A549 (cell line): ENCODE measurements at regions not wholly inside any gene's neighbourhood (a gene's known extent, or its start where the extent isn't known, plus 50 kb on each side); places are given as distances from the start of the nearest gene placed in this dataset.
"Not testable (repeated sequence)": the region's sequence is repeated elsewhere in the genome, so short reads cannot be mapped to it uniquely, and the experiment has no call there.

ENCODE experiments used
- ATAC-seq, 2 experiments: fragments of 200-7000 bp in 1 of 2; fragments of >200 bp in 1 of 2; cut with Nextera tagmentation in 1 of 2; cut with Tn5 transposase in 1 of 2; 3 replicates each; pipeline versions ENCODE4 v1.8.0 to v1.9.1; 2018 to 2020; ENCODE audit warnings: mild to moderate bottlenecking in 1 of 2, moderate library complexity in 1 of 2
- CTCF ChIA-PET: fragments of 300-600 bp; sonication (Branson Sonifier 250); formaldehyde crosslinking; extraction: SDS; loops from one replicate; lab custom pipeline; 2021; ENCODE audit warnings: antibody characterized with exemption, inconsistent platforms; lab: Yijun Ruan, JAX
- POLR2A ChIA-PET: fragments of 350-600 bp; formaldehyde crosslinking; extraction: SDS; loops from one replicate; lab custom pipeline; 2021; ENCODE audit warnings: antibody characterized with exemption, inconsistent platforms; lab: Yijun Ruan, JAX
- DNase-seq, 2 experiments: peaks; one replicate each; pipeline versions ENCODE4 v3.0.0 to v3.0.0-alpha.2; 2011 to 2016; ENCODE audit warnings: low read depth in 1 of 2, low spot score in 1 of 2
- FAIRE-seq: peaks from 2 replicates; lab custom pipeline; 2011; peaks lifted over from hg19 to GRCh38; lab: Jason Lieb, UNC
- H3K27ac ChIP-seq, 2 experiments: fragments of >200 bp; sonication (Bioruptor Twin); formaldehyde crosslinking; 3 replicates each; pipeline ENCODE4 v1.5.1; 2016 to 2017
- H3K4me1 ChIP-seq: fragments of >200 bp; sonication (Bioruptor Twin); formaldehyde crosslinking; 3 replicates; pipeline ENCODE4 v1.6.1; 2016
- H3K4me2 ChIP-seq: fragments of >200 bp; sonication (Bioruptor Twin); formaldehyde crosslinking; 3 replicates; pipeline ENCODE4 v1.6.1; 2016
- H3K4me3 ChIP-seq: fragments of >200 bp; sonication (Bioruptor Twin); formaldehyde crosslinking; 3 replicates; pipeline ENCODE4 v1.5.1; 2016
- H3K9me3 ChIP-seq: fragments of >200 bp; sonication (Bioruptor Twin); formaldehyde crosslinking; 3 replicates; pipeline ENCODE4 v1.6.1; 2016
- CBX8 ChIP-seq: fragments of 200-600 bp; sonication (generic); IDR thresholded peaks from 2 replicates; pipeline ENCODE4 v1.6.1; 2016
- CHD4 ChIP-seq: fragments of 200-600 bp; sonication (generic); IDR thresholded peaks from 2 replicates; pipeline ENCODE4 v1.6.1; 2016; ENCODE audit warnings: antibody characterized with exemption, mild to moderate bottlenecking, borderline replicate concordance
- EHMT2 ChIP-seq: fragments of 200-600 bp; sonication (generic); IDR thresholded peaks from 2 replicates; pipeline ENCODE4 v1.6.1; 2016; ENCODE audit warnings: antibody characterized with exemption, low read depth, mild to moderate bottlenecking, moderate library complexity
- GATA3 ChIP-seq: IDR thresholded peaks from 2 replicates; pipeline ENCODE4 v1.6.1; 2012; ENCODE audit warnings: borderline replicate concordance
- HOXB5 ChIP-seq: fragments of 250-450 bp; sonication (Bioruptor Pico); IDR thresholded peaks from 2 replicates; pipeline ENCODE4 v1.5.0; 2020; ENCODE audit warnings: mild to moderate bottlenecking, moderate library complexity
- JUNB ChIP-seq: fragments of >200 bp; sonication (Bioruptor Twin); formaldehyde crosslinking; IDR thresholded peaks from 2 replicates; pipeline ENCODE4 v1.6.1; 2016
- KDM1A ChIP-seq: fragments of 200-600 bp; sonication (generic); IDR thresholded peaks from 2 replicates; pipeline ENCODE4 v1.6.1; 2016; ENCODE audit warnings: low read depth, mild to moderate bottlenecking
- MAZ ChIP-seq: fragments of 150-350 bp; IDR thresholded peaks from 2 replicates; pipeline ENCODE4 v1.6.1; 2014; ENCODE audit warnings: antibody characterized with exemption, low read depth, low read length, borderline replicate concordance
- MYC ChIP-seq: IDR thresholded peaks from 2 replicates; pipeline ENCODE4 v1.6.1; 2012; ENCODE audit warnings: mild to moderate bottlenecking, inconsistent platforms, low read length, improper control_type of control experiment, borderline replicate concordance
- NFE2L2 ChIP-seq: fragments of 150-350 bp; conservative IDR thresholded peaks from 2 replicates; pipeline ENCODE4 v1.6.1; 2014; ENCODE audit warnings: low read length
- NPAS2 ChIP-seq: fragments of 250-450 bp; sonication (Bioruptor Pico); IDR thresholded peaks from 2 replicates; pipeline ENCODE4 v1.8.0; 2022; ENCODE audit warnings: mild to moderate bottlenecking, moderate library complexity, borderline replicate concordance
- PHF8 ChIP-seq: fragments of 200-600 bp; sonication (generic); IDR thresholded peaks from 2 replicates; pipeline ENCODE4 v1.6.1; 2016; ENCODE audit warnings: low read depth, mild to moderate bottlenecking, antibody characterized with exemption, moderate library complexity, borderline replicate concordance
- RAD21 ChIP-seq, 2 experiments: fragments of >200 bp in 1 of 2; sonication (Bioruptor Twin) in 1 of 2; formaldehyde crosslinking in 1 of 2; IDR thresholded peaks in 1 of 2; conservative IDR thresholded peaks in 1 of 2; 2 replicates in 1 of 2; 3 replicates in 1 of 2; pipeline ENCODE4 v1.6.1; 2012 to 2018; ENCODE audit warnings: inconsistent platforms in 1 of 2
- RCOR1 ChIP-seq: fragments of 150-350 bp; IDR thresholded peaks from 2 replicates; pipeline ENCODE4 v1.6.1; 2014; ENCODE audit warnings: antibody characterized with exemption, low read length, low read depth
- ZC3H11A ChIP-seq: fragments of 450-650 bp; IDR thresholded peaks from 2 replicates; pipeline ENCODE4 v1.6.1; 2014; ENCODE audit warnings: antibody characterized with exemption, mild to moderate bottlenecking
- ZNF302 ChIP-seq: fragments of 250-450 bp; sonication (Bioruptor Pico); IDR thresholded peaks from 2 replicates; pipeline ENCODE4 v1.9.0; 2021; ENCODE audit warnings: inconsistent platforms, mild to moderate bottlenecking, moderate library complexity
- WGBS: methylation state at CpG from one replicate; pipeline ENCODE4 v1.1.6; 2017; ENCODE audit errors: missing lambda C conversion rate; 5-methylcytosine and 5-hydroxymethylcytosine counted together
- TF ChIP-seq, protein P1 (sequence below): fragments of 450-650 bp; IDR thresholded peaks from 2 replicates; pipeline ENCODE4 v1.6.1; 2014; ENCODE audit warnings: antibody characterized with exemption
- TF ChIP-seq, protein P2 (sequence below): fragments of 250-450 bp; sonication (Bioruptor Pico); IDR thresholded peaks from 2 replicates; pipeline ENCODE4 v1.5.0; 2020; ENCODE audit warnings: low read depth, mild to moderate bottlenecking, moderate library complexity
- TF ChIP-seq, protein P3 (sequence below): fragments of >200 bp; sonication (Bioruptor Twin); formaldehyde crosslinking; IDR thresholded peaks from 3 replicates; pipeline ENCODE4 v1.5.1; 2016
- TF ChIP-seq, protein P4 (sequence below): fragments of >200 bp; sonication (Bioruptor Twin); formaldehyde crosslinking; IDR thresholded peaks from 3 replicates; pipeline ENCODE4 v1.6.1; 2016

DNA sequence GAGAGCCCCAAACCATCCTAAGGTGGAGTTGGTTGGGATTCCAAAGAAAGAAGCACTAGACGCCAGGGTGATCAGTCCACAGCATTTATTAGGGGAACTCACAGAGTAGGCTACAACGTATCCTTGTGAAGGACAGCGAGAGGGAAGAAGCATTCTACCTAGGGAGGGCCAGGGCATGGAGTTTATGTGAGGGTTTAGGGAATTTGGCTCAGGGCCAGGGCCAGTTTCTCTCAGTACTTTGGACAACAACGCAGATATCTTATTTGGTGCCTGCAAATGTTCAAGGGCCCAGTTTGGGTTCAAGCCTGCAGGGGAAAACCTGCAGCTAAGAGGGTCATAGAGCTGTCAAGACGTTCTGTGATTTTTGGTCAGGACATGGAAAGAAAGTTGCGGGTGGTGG, 73.9 kb upstream of the GJB6 start (continued):
- TF ChIP-seq, protein P1, sequence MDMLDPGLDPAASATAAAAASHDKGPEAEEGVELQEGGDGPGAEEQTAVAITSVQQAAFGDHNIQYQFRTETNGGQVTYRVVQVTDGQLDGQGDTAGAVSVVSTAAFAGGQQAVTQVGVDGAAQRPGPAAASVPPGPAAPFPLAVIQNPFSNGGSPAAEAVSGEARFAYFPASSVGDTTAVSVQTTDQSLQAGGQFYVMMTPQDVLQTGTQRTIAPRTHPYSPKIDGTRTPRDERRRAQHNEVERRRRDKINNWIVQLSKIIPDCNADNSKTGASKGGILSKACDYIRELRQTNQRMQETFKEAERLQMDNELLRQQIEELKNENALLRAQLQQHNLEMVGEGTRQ: no peak
- no peak for TF ChIP-seq ZNF302 (CRISPR knock-in tag)

DNA sequence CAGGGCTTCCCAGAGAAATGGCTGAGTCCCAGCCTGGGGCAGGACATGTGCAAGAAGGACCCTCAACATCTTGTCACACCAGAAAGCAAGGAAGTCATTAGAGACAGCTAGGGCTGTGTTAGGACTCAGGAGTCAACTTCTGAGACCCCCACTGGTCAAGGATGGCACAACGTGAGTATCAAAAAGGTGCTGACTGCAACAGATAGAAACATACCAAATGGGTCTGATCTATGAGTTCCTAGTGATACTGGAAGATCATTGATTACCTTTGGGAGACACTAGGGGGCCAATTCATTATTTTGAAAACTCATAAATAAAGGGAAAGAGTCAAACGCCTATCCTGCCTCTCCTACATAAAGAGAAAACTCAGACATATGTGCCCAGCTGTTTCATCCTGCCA, 73.5 kb upstream of the GJB6 start:
- POLR2A ChIA-PET: no interaction called here
- DNase-seq: no peak
- H3K27ac ChIP-seq: no peak overlapping the region
- TF ChIP-seq NPAS2 (CRISPR knock-in tag) (no peak), PHF8 (no peak), ZC3H11A (no peak), RCOR1 (no peak), MYC (no peak), EHMT2 (no peak), CBX8 (no peak), JUNB (no peak), GATA3 (no peak), CHD4 (no peak), NFE2L2 (no peak)
- TF ChIP-seq, protein P2, sequence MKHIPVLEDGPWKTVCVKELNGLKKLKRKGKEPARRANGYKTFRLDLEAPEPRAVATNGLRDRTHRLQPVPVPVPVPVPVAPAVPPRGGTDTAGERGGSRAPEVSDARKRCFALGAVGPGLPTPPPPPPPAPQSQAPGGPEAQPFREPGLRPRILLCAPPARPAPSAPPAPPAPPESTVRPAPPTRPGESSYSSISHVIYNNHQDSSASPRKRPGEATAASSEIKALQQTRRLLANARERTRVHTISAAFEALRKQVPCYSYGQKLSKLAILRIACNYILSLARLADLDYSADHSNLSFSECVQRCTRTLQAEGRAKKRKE: no peak
- TF ChIP-seq, protein P3, sequence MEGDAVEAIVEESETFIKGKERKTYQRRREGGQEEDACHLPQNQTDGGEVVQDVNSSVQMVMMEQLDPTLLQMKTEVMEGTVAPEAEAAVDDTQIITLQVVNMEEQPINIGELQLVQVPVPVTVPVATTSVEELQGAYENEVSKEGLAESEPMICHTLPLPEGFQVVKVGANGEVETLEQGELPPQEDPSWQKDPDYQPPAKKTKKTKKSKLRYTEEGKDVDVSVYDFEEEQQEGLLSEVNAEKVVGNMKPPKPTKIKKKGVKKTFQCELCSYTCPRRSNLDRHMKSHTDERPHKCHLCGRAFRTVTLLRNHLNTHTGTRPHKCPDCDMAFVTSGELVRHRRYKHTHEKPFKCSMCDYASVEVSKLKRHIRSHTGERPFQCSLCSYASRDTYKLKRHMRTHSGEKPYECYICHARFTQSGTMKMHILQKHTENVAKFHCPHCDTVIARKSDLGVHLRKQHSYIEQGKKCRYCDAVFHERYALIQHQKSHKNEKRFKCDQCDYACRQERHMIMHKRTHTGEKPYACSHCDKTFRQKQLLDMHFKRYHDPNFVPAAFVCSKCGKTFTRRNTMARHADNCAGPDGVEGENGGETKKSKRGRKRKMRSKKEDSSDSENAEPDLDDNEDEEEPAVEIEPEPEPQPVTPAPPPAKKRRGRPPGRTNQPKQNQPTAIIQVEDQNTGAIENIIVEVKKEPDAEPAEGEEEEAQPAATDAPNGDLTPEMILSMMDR: no peak
- TF ChIP-seq, all 56 proteins: peak for 0
- Histone ChIP-seq H3K4me1 (no peaks in the 10 kb centered on the region), H3K4me2 (no peak overlapping the region), H3K9me3 (peaks cover 10% of the 10 kb centered on the region; the same call in 2 of the 3 replicates), H3K4me3 (no peak overlapping the region)
- FAIRE-seq (no peak), ATAC-seq (no peak)
- WGBS: 6% methylated on average over 2 of the region's 2 CpGs
- CTCF ChIA-PET: no interaction called here

DNA sequence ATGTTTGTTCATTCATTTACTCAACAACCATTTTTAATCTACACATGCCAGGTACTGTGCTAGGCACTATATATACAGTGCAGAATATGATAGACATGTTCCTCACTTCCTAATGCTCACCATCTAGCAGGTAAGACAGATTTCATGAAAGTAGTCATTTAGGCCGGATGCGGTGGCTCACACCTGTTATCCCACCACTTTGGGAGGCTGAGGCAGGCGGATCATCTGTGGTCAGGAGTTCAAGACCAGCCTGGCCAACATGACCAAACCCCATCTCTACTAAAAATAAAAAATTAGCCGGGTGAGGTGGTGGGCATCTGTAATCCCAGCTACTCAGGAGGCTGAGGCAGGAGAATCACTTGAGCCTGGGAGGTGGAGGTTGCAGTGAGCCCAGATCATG, 71.9 kb upstream of the GJB6 start:
- CTCF ChIA-PET, H3K4me1 ChIP-seq, POLR2A ChIA-PET, H3K4me3 ChIP-seq, DNase-seq, H3K27ac ChIP-seq, ATAC-seq, H3K9me3 ChIP-seq, H3K4me2 ChIP-seq, FAIRE-seq: not testable (repeated sequence)
- 30% methylated on average over 4 of the region's 4 CpGs for WGBS

DNA sequence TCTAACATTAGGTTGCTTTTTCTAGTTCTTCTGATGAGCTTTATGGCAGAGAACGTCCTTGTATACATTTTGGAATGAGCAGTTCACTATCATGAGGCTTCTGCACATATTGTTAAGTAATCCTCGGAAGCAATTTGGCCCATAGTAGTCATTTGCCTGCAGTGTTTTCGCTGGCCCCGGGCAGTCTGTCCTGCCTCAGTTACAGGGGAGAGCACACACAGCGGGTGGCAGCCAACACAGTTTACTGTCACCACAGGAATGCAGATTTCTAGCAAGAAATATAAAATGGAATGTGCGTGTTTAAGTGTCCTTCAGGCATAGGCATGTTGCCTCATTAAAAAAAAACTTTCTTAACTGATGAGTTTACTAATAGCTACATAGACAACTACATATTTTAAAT, 71.5 kb upstream of the GJB6 start:
- Histone ChIP-seq H3K9me3 (peaks cover 9% of the 10 kb centered on the region; the same call in 2 of the 3 replicates), H3K4me1 (no peaks in the 10 kb centered on the region), H3K27ac (no peak overlapping the region), H3K4me2 (no peak overlapping the region), H3K4me3 (no peak overlapping the region)
- 51% methylated on average over 5 of the region's 6 CpGs for WGBS
- DNase-seq (no peak), ATAC-seq (no peak), FAIRE-seq (no peak)
- CTCF ChIA-PET: no interaction called here
- TF ChIP-seq HOXB5 (CRISPR knock-in tag): no peak
- TF ChIP-seq, protein P4, sequence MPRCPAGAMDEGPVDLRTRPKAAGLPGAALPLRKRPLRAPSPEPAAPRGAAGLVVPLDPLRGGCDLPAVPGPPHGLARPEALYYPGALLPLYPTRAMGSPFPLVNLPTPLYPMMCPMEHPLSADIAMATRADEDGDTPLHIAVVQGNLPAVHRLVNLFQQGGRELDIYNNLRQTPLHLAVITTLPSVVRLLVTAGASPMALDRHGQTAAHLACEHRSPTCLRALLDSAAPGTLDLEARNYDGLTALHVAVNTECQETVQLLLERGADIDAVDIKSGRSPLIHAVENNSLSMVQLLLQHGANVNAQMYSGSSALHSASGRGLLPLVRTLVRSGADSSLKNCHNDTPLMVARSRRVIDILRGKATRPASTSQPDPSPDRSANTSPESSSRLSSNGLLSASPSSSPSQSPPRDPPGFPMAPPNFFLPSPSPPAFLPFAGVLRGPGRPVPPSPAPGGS: no peak
- TF ChIP-seq RAD21 (conservative IDR thresholded peaks at IDR 0.05 in 1 of 2, IDR thresholded peaks at IDR 0.05 in 1 of 2): no peak
- no peak for TF ChIP-seq CBX8
- TF ChIP-seq, protein P3: no peak
- TF ChIP-seq MAZ: no peak
- no peak for TF ChIP-seq ZC3H11A
- no peak for TF ChIP-seq KDM1A
- POLR2A ChIA-PET: no interaction called here
